ENCODE measurements at regions not wholly inside any gene's neighbourhood (a gene's known extent, or its start where the extent isn't known, plus 50 kb on each side); places are given as distances from the start of the nearest gene placed in this dataset.
"Not testable (repeated sequence)": the region's sequence is repeated elsewhere in the genome, so short reads cannot be mapped to it uniquely, and the experiment has no call there.

DNA sequence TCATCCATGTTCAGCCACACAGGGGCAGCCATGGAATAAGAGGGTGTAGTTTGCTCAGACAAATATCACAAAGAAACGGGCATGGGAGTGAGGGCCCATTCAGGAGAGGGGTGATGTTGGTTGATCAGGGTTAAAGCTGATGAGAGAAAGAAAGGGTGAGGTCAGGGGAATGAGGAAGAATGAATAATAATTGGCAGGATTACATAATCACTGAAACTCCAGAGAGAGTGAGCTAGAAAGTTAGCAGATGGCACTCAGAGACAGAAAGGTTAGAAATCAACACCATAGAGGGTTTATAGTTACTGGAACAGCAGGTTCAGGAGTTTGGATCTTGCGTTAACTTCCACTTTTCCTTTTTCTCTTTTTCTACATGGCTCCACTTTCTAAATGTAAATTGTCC is 113.9 kb downstream of the TAF11L14 start:
- Mint-ChIP-seq H3K4me3 (no peak overlapping the region), H3K27ac (no peak overlapping the region), H3K9me3 (peaks cover 6% of the 10 kb centered on the region), H3K27me3 (no peaks in the 10 kb centered on the region), H3K4me1 (ENCODE audit: low read depth) (no peaks in the 10 kb centered on the region), H3K36me3 (ENCODE audit: low read depth) (no peaks in the 10 kb centered on the region)
- ChIA-PET POLR2A (no interaction called here), CTCF (no interaction called here)
- no peak for DNase-seq
- TF ChIP-seq, protein P1, sequence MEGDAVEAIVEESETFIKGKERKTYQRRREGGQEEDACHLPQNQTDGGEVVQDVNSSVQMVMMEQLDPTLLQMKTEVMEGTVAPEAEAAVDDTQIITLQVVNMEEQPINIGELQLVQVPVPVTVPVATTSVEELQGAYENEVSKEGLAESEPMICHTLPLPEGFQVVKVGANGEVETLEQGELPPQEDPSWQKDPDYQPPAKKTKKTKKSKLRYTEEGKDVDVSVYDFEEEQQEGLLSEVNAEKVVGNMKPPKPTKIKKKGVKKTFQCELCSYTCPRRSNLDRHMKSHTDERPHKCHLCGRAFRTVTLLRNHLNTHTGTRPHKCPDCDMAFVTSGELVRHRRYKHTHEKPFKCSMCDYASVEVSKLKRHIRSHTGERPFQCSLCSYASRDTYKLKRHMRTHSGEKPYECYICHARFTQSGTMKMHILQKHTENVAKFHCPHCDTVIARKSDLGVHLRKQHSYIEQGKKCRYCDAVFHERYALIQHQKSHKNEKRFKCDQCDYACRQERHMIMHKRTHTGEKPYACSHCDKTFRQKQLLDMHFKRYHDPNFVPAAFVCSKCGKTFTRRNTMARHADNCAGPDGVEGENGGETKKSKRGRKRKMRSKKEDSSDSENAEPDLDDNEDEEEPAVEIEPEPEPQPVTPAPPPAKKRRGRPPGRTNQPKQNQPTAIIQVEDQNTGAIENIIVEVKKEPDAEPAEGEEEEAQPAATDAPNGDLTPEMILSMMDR (IDR thresholded peaks at IDR 0.05): no peak
- no peak for ATAC-seq
- intact Hi-C loops (cut with micrococcal nuclease): no loop called here

DNA sequence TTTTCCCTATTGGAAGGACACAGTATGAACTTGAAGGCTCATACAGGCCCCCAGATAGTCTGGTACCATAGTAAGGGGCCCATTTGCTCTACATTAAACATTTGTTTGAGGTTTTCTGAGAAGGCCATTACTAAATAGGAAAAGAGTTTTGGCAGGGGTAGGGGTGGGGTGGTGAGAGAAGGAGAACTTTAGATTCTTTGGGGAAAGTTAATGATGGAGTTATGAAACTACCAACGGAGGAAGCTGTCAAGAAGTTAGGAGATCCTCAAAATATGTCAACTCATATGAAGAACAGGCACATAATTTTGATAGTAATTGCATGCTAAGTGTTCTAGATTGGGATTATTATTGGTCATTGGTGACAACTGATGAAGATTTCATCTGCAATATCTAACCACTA is 114.7 kb downstream of the TAF11L14 start:
- Mint-ChIP-seq H3K9me3 (peaks cover 6% of the 10 kb centered on the region), H3K4me1 (ENCODE audit: low read depth) (no peaks in the 10 kb centered on the region), H3K27ac (no peak overlapping the region), H3K27me3 (no peaks in the 10 kb centered on the region), H3K36me3 (ENCODE audit: low read depth) (no peaks in the 10 kb centered on the region), H3K4me3 (no peak overlapping the region)
- CTCF ChIA-PET: no interaction called here
- intact Hi-C loops (cut with micrococcal nuclease): no loop called here
- TF ChIP-seq, protein P1 (IDR thresholded peaks at IDR 0.05): no peak
- POLR2A ChIA-PET: no interaction called here
- no peak for ATAC-seq
- DNase-seq: no peak

GRCh38 chr5:17755406-17755805 is 121.1 kb downstream of the TAF11L14 start:
- H3K27me3 Mint-ChIP-seq; ATAC-seq; H3K4me3 Mint-ChIP-seq; H3K27ac Mint-ChIP-seq; H3K4me1 Mint-ChIP-seq (ENCODE audit: low read depth); POLR2A ChIA-PET; H3K9me3 Mint-ChIP-seq; intact Hi-C loops (cut with micrococcal nuclease); DNase-seq; H3K36me3 Mint-ChIP-seq (ENCODE audit: low read depth); CTCF ChIA-PET: not testable (repeated sequence)

GRCh38 chr5:17761326-17761725 is 127.1 kb downstream of the TAF11L14 start:
- Mint-ChIP-seq H3K27ac (no peak overlapping the region), H3K9me3 (peaks cover 1% of the 10 kb centered on the region), H3K4me1 (ENCODE audit: low read depth) (no peaks in the 10 kb centered on the region), H3K27me3 (no peaks in the 10 kb centered on the region), H3K4me3 (no peak overlapping the region), H3K36me3 (ENCODE audit: low read depth) (no peaks in the 10 kb centered on the region)
- ChIA-PET POLR2A (no interaction called here), CTCF (no interaction called here)
- TF ChIP-seq, protein P1 (IDR thresholded peaks at IDR 0.05): no peak
- intact Hi-C loops (cut with micrococcal nuclease): no loop called here
- ATAC-seq: no peak
- no peak for DNase-seq

GRCh38 chr5:17763301-17763700 is 129.0 kb downstream of the TAF11L14 start:
- ATAC-seq: no peak
- no peak overlapping the region for H3K4me3 Mint-ChIP-seq
- TF ChIP-seq, protein P1 (IDR thresholded peaks at IDR 0.05): no peak
- no peaks in the 10 kb centered on the region for H3K27me3 Mint-ChIP-seq
- H3K36me3 Mint-ChIP-seq (ENCODE audit: low read depth): no peaks in the 10 kb centered on the region
- CTCF ChIA-PET: interaction anchor here (0.8 kb wide), 1 partner anchor 10 kb away, joined by 3 read pairs; no protein-coding TSS in a partner anchor
- H3K9me3 Mint-ChIP-seq: peaks cover 3% of the 10 kb centered on the region
- POLR2A ChIA-PET: no interaction called here
- DNase-seq: no peak
- no peak overlapping the region for H3K27ac Mint-ChIP-seq
- intact Hi-C loops (cut with micrococcal nuclease): no loop called here
- H3K4me1 Mint-ChIP-seq (ENCODE audit: low read depth): no peaks in the 10 kb centered on the region

DNA sequence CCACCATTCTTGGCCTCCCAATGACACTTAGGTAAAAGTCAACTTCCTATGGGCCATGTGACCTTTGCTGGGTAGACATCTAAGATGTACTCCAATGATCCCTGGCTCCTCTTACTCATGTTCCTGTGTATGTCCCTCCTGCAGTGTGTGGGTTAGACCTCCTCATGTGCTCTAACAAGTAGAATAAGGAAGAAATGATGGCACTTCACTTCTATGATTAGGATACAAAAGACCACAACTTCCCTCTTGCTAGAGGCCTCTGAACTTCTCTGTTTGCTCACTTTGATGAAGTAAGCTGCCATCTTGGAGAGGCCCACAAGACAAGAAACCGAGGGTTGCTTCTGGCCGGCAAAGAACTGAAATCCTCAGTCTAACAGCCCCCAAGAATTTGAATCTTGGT is 131.8 kb downstream of the TAF11L14 start:
- TF ChIP-seq, protein P1 (IDR thresholded peaks at IDR 0.05): no peak
- Mint-ChIP-seq H3K27ac (no peak overlapping the region), H3K4me1 (ENCODE audit: low read depth) (no peaks in the 10 kb centered on the region), H3K9me3 (peaks cover 5% of the 10 kb centered on the region), H3K27me3 (no peaks in the 10 kb centered on the region), H3K4me3 (no peak overlapping the region), H3K36me3 (ENCODE audit: low read depth) (no peaks in the 10 kb centered on the region)
- POLR2A ChIA-PET: no interaction called here
- ATAC-seq: no peak
- intact Hi-C loops (cut with micrococcal nuclease): no loop called here
- no peak for DNase-seq
- CTCF ChIA-PET: no interaction called here

All from activated CD8-positive, alpha-beta T cell treated with anti-CD3 and anti-CD28 coated beads for 36 hours (primary cell).